Upper lobe of left lung (tissue), 4 donors: ENCODE measurements at regions not wholly inside any gene's neighbourhood (a gene's known extent, or its start where the extent isn't known, plus 50 kb on each side); places are given as distances from the start of the nearest gene placed in this dataset.
"Not testable (repeated sequence)": the region's sequence is repeated elsewhere in the genome, so short reads cannot be mapped to it uniquely, and the experiment has no call there.

Source experiments
- EP300 ChIP-seq, 4 donors: sonication (generic); formaldehyde crosslinking; IDR thresholded peaks; one replicate each; pipeline ENCODE4 v1.5.1; 2017; ENCODE audit warnings: antibody characterized with exemption in 4 of 4, control low read depth in 2 of 4
- POLR2A ChIP-seq, 4 donors: fragments of 450-650 bp; IDR thresholded peaks; one replicate each; pipeline ENCODE4 v1.5.1; 2016 to 2017; ENCODE audit warnings: antibody characterized with exemption in 4 of 4, mild to moderate bottlenecking in 2 of 4
- POLR2AphosphoS5 ChIP-seq, 2 donors: sonication (generic); formaldehyde crosslinking; IDR thresholded peaks; one replicate each; pipeline ENCODE4 v1.5.1; 2017; ENCODE audit warnings: antibody characterized with exemption in 2 of 2
- TF ChIP-seq, protein P1 (sequence below), 6 experiments: fragments of 450-650 bp in 4 of 6; fragments of 200-600 bp in 2 of 6; sonication (generic) in 2 of 6; IDR thresholded peaks; one replicate each; pipeline ENCODE4 v1.5.1; 2016 to 2019; ENCODE audit warnings: antibody characterized with exemption in 6 of 6

DNA sequence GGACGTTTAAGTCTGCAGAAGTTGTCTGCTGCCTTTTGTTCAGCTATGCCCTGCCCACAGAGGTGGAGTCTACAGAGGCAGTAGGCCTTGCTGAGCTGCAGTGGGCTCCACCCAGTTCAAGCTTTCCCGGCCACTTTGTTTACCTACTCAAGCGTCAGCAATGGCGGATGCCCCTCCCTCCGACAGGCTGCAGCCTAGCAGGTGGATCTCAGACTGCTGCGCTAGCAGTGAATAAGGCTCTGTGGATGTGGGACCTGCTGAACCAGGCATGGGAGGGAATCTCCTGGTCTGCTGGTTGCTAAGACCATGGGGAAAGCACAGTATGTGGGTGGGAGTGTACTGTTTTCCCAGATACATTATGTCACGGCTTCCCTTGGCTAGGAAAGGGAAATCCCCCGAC lies 58.2 kb upstream of the N4BP1 start:
- TF ChIP-seq, protein P1, sequence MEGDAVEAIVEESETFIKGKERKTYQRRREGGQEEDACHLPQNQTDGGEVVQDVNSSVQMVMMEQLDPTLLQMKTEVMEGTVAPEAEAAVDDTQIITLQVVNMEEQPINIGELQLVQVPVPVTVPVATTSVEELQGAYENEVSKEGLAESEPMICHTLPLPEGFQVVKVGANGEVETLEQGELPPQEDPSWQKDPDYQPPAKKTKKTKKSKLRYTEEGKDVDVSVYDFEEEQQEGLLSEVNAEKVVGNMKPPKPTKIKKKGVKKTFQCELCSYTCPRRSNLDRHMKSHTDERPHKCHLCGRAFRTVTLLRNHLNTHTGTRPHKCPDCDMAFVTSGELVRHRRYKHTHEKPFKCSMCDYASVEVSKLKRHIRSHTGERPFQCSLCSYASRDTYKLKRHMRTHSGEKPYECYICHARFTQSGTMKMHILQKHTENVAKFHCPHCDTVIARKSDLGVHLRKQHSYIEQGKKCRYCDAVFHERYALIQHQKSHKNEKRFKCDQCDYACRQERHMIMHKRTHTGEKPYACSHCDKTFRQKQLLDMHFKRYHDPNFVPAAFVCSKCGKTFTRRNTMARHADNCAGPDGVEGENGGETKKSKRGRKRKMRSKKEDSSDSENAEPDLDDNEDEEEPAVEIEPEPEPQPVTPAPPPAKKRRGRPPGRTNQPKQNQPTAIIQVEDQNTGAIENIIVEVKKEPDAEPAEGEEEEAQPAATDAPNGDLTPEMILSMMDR (IDR thresholded peaks at IDR 0.05): not testable (repeated sequence)
- TF ChIP-seq POLR2AphosphoS5, POLR2A, EP300 (IDR thresholded peaks at IDR 0.05): not testable (repeated sequence)
